GM10266 (cell line): ENCODE measurements at regions not wholly inside any gene's neighbourhood (a gene's known extent, or its start where the extent isn't known, plus 50 kb on each side); places are given as distances from the start of the nearest gene placed in this dataset.

ENCODE experiments used
- DNase-seq: peaks from one replicate; pipeline ENCODE4 v3.0.0; 2012; ENCODE audit errors: extremely low spot score
- TF ChIP-seq, protein P1 (sequence below): IDR thresholded peaks from 2 replicates; pipeline ENCODE4 v1.5.1; 2012; ENCODE audit warnings: mild to moderate bottlenecking, low read depth; ENCODE audit not compliant: control insufficient read depth, insufficient read depth; ENCODE audit errors: missing control alignments

DNA sequence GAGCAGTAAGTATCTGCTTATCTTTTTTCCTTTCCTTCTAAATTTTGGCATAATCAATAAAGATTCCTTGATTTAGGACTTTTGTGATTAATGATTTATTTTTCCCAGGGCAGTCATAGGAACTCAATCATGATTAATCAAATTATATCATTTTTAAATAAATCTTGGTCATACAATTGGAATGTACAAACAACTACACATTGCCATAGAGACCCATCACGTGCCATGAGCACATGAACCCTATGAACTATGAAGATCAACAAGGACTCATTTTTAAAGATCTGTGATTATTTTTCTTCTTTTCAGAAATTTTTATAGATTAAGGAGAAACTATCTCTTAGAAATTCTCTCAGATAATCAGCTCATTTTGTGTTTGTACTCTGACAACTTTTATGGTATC lies 622.4 kb downstream of the BCKDHB start:
- DNase-seq: no peak
- TF ChIP-seq, protein P1, sequence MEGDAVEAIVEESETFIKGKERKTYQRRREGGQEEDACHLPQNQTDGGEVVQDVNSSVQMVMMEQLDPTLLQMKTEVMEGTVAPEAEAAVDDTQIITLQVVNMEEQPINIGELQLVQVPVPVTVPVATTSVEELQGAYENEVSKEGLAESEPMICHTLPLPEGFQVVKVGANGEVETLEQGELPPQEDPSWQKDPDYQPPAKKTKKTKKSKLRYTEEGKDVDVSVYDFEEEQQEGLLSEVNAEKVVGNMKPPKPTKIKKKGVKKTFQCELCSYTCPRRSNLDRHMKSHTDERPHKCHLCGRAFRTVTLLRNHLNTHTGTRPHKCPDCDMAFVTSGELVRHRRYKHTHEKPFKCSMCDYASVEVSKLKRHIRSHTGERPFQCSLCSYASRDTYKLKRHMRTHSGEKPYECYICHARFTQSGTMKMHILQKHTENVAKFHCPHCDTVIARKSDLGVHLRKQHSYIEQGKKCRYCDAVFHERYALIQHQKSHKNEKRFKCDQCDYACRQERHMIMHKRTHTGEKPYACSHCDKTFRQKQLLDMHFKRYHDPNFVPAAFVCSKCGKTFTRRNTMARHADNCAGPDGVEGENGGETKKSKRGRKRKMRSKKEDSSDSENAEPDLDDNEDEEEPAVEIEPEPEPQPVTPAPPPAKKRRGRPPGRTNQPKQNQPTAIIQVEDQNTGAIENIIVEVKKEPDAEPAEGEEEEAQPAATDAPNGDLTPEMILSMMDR: no peak

DNA sequence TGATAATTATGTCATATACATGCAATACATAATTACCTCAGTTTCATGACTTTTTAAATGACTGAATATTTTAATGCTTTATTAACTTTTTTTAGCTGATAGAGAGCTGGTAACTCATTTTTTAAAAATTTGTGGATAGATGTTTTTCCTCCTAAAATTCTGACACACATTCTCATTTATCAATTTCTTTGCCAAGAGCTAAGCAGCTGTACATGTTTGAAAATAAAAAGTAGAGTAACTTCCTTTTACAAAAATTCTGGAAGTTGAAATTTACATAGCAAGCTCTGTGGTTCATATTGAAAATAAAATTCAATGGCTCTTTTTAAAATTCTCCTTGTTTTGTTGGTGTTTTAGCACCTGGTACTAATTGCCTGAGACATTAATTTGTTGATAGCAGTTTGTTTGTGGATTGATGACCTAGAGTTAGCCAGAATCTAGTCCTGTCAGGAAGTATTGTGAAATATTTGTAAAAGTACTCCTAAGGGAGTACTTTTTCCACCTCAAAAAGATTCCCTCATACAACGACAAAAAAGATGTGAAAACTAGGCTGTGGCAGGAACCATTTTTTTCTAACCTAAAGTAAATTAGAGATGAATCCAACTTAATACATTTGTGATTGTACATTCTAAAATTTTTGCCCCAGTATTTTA lies 621.8 kb downstream of the BCKDHB start:
- TF ChIP-seq, protein P1: no peak
- no peak for DNase-seq

- TF ChIP-seq, protein P1: no peak
- DNase-seq: no peak
Observed at GRCh38 chr6:80725156-80725930, 618.9 kb downstream of the BCKDHB start.

DNA sequence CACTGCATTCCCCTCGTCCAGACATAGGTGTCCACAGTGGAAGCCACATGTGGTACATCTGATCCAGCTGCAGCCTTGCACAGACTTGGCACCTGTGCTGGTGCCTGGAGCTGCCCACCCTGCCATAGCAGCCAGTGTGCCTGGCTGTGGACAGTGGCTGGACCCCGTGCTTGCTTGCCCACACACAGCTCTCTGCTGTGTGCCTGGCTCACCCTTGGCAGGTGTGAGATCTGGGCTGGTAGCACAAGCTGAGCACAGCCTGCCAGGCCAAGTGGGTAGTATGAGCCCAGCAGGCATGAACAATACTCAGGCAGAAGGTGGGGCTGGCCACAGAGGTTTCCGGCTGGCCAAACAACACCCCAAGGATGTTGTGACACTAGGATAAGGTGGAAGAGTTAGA lies 614.4 kb downstream of the BCKDHB start:
- DNase-seq: no peak
- TF ChIP-seq, protein P1: no peak

GRCh38 chr6:80714513-80714912 lies 608.0 kb downstream of the BCKDHB start:
- TF ChIP-seq, protein P1: no peak
- no peak for DNase-seq

DNA sequence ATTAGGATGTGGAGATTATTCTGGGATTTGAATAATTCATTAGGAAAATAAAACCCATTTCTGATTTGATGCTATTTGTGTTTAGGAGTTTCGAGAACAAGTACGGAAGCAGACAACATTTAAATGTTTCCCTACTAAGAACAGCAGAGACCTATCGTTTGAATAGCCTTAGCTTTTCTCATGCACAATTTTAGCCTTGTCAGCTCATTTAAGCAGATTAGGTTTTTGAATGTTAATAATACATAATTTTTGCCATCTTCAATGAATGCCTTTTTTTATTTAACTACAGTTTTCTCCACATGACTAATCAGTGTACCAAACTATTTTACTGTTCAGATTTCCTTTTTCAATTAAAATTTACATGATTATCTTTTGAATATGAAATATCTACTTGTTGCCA lies 592.0 kb downstream of the BCKDHB start:
- no peak for DNase-seq

More for the DNA sequence above, 592.0 kb downstream of the BCKDHB start:
- TF ChIP-seq, protein P1: no peak
